ENCODE measurements at regions not wholly inside any gene's neighbourhood (a gene's known extent, or its start where the extent isn't known, plus 50 kb on each side); places are given as distances from the start of the nearest gene placed in this dataset.

DNA sequence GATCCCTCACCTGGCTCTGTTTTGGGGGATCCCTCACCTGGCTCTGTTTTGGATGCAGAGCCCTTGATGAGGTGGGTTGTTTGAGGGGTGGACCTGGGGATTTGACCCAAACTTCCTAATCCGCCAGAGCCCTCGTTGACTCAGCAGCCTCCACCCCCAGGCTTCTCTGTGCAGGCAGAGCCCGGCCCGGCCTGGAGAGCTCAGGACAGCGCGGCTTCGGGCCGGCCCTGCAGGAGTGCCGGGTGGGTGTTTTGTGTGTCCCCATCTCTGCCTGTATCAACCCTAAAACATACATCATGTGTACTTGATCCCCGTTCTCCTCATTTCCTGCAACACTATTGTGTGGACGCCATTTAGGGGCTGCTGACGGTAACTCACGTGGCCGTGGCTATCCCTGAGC, 124.2 kb downstream of the SIK1 start:
- no peak for DNase-seq (ENCODE audit: low read depth in 2 of 2)

DNA sequence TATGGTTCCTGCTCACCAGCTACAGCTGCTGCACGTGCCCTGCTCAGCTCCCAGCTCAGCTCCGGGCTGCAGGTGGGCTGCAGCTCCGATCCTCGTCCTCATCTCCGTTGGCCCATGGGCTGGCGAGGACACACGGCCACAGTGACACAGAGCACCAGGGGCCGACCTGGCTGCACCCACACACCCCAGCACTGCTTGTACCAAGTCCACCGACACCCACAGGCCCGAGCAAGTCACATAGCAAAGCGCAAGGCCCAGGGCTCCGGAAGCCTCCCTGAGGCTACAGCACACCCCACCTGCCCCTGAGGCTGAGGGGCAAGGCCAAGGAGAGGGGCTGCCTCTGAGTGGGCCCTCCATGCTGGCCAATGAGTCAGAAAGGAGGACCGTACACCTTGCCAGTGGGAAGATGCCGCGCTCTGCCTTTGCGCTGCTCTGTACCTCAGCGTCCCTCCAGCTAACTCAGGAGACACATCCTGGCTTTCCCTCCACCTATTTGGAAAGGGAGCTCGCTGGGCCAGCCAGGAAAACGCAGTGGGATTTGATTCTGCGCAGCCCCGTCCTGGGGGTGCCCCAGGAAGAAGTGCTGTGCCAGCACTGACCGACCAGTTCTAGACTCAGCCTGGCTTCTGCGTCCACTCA, 124.8 kb downstream of the SIK1 start:
- no peak for DNase-seq (ENCODE audit: low read depth in 2 of 2)

GRCh38 chr21:43301409-43302061, 125.4 kb downstream of the SIK1 start:
- DNase-seq (ENCODE audit: low read depth in 2 of 2): no peak

DNA sequence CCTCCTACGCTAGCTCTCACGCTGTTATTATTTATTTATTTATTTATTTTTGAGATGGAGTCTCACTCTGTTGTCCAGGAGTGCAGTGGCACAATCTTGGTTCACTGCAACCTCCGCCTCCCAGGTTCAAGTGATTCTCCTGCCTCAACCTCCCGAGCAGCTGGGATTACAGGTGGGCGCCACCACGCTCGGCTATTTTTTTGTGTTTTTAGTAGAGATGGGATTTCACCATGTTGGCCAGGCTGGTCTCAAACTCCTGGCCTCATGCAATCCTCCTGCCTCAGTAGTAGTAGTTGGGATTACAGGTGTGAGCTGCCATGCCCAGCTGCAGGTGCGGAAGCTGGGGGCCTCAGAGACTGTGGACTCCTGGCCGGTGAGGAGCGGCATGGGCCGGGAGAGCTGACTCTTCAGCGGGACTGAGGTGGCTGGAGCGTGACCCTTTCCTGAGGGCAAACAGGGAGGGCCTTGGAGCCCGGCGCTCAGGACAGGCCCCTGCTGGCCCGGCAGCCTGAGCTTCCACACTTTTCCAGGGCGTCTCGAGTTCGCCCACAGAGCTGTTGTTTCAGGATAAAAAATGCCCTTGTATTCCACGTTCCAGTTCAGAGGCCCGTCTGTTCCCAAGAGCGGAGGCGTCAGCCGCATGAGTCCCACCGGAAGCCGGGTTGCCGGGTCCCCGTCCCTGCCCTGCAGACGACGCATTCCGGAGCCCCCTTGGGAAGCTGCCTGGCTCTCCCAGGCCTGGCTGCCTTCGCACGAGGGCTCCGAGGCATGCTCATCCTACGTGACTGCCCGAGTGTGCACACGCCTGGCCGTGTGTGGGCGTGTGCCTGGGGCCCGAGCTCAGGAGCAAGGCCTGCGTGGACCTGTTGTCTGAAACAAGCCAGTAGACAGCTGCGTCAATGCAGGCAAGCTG, 126.2 kb downstream of the SIK1 start:
- no peak for DNase-seq (ENCODE audit: low read depth in 2 of 2)

DNA sequence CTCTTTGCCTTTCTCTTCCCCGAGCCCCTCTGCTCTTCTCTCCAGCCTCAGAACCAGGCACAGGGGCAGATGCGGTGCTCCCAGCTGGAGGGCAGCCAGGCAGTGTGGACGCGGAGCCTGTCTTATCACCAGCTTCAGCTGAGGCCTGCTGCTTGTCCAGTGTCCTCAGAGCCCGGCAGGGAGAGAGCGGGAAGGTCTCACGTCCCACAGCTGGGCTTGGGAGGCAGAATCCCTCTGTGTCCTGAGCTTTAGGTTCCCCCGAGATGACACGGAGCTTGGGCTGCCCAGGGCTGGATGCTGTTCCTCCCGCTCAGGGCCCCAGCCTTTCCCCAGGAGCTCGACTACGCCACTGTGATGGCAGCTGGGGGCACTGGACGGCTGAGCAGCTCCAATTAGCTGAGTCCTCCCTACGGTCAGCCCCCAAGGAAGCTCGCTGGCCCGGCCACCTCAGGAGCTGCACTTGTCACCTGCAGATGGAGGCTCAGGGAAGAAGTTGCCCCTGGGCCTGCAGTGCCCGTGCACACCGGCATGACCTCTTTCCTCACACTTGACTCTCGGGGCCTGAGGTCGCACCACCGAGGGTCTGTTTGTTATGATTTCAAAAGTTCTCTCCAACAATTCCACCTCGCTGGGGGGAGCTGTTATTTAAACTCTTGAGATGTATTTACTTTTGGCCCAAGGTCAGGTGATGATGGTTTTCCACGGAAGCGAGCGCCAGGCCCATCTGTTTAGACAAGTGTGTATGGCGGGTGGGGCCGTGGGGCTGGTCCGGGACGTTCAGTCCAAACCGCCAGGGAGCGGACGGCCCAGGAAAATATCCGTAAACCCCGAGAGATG, 127.3 kb downstream of the SIK1 start:
- no peak for DNase-seq (ENCODE audit: low read depth in 2 of 2)

DNA sequence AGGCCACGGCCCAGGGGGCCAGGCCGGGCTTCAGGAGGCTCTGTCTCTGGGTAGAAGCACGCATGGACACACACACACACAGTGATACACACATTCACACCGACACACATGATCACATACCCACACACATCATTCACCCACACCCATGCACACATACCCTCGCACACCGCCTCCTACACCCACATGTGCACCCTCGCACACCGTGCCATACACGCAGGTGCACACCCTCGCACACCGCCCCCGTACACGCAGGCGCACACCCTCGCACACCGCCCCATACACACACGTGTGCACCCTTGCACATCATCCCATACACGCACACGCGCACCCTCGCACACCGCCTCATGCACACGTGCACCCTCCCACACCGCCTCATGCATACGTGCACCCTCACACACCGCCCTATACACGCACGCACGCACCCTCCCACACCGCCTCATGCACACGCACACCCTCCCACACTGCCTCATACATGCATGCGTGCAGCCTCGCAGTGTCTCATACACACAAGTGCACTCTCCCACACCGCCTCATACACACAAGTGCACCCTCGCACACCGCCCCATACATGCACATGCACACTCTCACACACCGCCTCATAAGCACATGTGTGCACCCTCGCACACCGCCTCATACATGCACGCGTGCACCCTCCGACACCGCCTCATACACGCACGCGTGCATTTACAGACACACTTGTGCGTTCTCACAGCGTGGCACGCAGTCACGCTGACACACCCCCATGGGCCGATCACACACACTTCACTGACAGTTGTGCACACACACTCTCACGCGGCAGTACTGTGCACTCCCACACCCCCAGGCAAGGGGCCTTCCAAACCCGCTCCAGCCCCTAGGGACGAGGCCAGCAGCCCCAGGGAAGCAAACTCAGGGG, 128.1 kb downstream of the SIK1 start:
- DNase-seq (ENCODE audit: low read depth in 2 of 2): no peak

GRCh38 chr21:43297989-43298388, 128.9 kb downstream of the SIK1 start:
- DNase-seq (ENCODE audit: low read depth in 2 of 2): no peak

DNA sequence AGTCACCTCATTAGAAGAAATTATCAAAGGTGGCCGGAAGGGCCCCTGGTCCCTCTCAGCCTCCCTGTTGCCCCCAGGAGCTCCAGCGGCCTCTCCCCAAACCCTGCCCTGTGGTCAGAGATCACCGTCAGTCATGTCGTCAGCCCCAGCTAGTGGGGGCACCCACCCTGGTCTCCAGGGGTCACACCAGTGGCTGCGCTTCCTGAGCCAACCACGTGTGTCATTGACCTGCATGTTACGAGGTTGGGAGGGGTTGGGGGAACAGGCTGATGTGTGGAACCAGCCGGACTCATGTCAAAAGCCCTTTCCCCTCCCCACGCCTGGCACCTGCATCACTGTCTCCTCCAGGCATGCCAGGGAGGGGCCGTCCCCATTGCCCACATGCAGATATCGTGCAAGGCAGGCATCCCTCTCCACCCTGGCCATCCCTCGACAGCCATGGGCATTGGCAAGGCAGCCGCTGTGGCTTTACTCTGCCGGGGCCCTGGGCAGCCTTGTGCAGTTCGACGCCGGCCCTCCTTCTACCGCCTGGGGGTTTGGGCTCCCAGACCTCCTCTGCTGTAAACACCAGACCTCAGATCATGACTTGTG, 128.7 kb downstream of the CRYAA start:
- no peak for DNase-seq (ENCODE audit: low read depth in 2 of 2)

DNA sequence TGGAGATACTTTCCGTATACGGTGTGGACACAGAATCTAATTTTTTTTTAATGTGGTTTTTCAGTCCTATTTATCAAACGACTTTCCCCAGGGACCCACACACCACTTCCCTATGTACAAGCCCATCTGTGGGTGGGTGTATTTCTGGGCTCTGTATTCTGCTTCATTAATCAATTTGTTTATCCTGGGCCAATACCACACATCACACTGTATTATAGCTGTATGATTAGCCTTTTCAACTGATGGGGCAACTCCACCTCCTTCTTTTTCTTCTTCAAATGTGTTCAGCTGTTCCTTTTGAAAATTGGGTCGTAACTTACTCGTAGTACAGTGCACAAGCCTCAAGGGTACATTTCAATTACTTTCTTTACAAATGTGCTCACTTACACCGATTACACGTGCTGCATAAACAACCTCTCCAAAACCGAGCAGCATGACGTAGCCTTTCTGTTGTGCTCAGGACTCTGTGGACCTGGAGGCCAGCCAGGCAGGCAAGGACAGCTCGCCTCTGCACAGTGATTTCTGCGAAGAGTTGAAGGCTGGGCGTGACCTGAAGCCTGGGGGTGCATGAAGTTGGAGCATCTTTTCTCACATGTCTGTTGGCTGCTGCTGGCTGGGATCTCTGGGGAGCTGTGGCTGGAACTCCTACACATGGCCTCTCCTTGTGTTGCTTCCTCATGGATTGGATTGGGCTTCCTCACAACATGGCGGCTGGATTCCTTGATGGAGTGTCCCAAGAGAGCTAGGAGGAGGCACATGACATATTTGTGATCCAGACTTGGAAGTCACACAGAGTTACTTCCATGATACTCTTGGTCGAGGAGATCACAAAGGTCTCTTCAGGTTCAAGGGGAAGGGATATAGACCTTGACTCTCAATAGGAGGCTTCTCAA, 126.5 kb downstream of the CRYAA start:
- DNase-seq (ENCODE audit: low read depth in 2 of 2): no peak

- DNase-seq (ENCODE audit: low read depth in 2 of 2): no peak
Measured at GRCh38 chr21:43294194-43294902, 125.5 kb downstream of the CRYAA start.

GRCh38 chr21:43292866-43293142, 124.0 kb downstream of the CRYAA start:
- DNase-seq (ENCODE audit: low read depth in 2 of 2): no peak

DNA sequence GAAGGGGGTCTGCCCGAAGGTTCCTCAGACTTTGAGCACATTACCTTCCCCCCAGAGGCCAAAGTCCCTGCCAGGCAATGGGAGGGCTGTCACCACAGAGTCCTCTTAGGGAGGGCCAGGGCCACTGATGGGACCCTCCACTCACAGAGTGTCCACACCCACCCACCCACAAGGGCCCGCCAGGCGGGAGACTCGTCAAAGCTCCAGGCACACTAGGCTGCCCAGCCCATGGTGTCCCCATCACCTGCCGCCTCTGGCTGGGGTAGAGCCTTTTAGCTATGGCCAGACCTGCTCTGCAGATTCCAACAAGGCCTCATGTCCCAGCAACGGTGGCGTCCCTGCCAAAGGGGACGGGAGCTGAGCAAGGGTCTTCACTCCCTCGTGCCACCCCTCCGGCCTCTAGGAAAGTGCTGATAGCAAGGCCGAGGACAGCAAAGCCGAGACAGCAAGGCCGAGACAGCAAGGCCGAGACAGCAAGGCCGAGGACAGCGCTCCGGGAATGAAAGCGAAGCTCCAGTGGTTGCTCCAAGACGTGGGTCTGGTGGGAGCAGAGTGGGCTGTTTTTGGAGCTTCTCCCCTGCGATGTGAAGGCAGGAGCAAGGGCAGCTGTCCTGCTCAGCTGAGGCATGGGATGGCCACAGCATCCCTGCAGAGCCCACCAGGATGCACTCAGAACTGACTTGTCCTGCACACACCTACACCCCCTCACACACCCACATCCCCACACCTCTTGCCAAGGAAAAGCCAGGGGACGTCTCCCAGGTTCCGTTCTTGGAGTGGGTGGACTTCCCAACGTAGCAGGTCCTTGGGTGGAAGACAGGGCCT, 123.4 kb downstream of the CRYAA start:
- DNase-seq (ENCODE audit: low read depth in 2 of 2): no peak

- no peak for DNase-seq (ENCODE audit: low read depth in 2 of 2)
Measured at GRCh38 chr21:43291347-43291950, 122.6 kb downstream of the CRYAA start.

- DNase-seq (ENCODE audit: low read depth in 2 of 2): no peak
Measured at GRCh38 chr21:43290421-43291346, 121.9 kb downstream of the CRYAA start.

- no peak for DNase-seq (ENCODE audit: low read depth in 2 of 2)
Measured at GRCh38 chr21:43289966-43290365, 121.2 kb downstream of the CRYAA start.

DNA sequence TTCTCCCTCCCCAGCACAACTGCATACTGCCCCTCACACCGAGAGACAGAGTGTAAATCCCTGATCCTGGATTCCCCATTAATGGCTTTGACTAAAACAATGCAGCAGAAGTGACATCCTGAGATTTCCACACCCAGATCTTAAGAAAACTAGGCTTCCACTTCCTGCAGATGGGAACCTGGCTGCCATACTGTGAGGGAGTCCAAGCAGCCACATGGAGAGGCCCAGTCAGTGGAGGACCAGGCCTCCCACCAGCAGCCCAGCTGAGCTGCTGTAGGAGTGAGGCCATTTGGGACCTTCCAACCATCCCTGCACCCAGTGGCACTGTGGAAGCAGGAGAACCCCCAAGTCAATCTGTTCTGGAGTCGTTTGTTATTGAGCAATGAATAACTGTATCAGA, 120.6 kb downstream of the CRYAA start:
- no peak for DNase-seq (ENCODE audit: low read depth in 2 of 2)
